ENCODE measurements at regions not wholly inside any gene's neighbourhood (a gene's known extent, or its start where the extent isn't known, plus 50 kb on each side); places are given as distances from the start of the nearest gene placed in this dataset.

DNA sequence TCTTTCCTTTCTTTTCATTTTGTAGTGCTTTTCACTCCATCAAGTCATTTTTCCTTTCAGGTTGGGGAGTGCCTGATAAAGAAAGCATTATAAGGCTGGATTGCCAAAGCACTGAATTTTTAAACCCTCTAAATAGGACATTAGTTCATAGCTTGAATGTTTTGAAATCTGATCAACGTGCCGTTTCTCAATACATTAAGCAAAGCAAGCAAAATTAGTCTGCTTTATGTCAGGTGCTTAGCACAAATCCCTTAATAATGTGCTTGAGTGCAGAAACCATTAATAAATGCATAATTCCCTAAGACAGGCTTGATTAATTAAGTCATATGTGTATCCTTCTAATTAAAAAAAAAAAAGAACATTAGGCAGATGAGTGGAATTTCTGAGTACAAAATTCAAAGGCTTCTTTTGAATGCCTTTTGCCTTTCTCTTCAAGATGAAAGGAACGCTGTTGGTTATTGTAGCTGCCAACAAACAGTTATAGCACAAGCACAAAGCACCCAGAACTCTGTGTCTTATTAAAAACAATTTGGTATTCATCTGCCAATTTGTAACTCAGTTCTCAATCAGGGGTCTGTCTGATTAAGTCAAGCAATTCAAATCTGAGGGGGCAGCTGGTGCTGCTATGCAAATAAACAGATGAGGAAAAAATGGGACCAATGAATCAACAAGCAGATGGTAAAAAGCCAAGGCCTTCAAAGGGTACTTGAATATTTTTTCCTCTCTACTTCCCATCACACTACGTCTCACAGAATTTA, 233.7 kb downstream of the TLE1 start:
- no peaks in the 10 kb centered on the region for H3K79me1 ChIP-seq (ENCODE audit: insufficient read depth, low read depth, low read length, poor library complexity, severe bottlenecking)
- no peak overlapping the region for H4K91ac ChIP-seq (ENCODE audit: insufficient read length, low read depth, low read length)
- no peaks in the 10 kb centered on the region for H3K27me3 Mint-ChIP-seq (ENCODE audit: low read depth)
- H3K9me3 Mint-ChIP-seq = no peaks in the 10 kb centered on the region
- H3K23me2 ChIP-seq (ENCODE audit: insufficient read length, low read depth, low read length, poor library complexity, severe bottlenecking) = no peaks in the 10 kb centered on the region
- H3K4me1 ChIP-seq (ENCODE audit: insufficient read depth, low read length) = no peaks in the 10 kb centered on the region
- H2BK15ac ChIP-seq (ENCODE audit: low read depth, low read length) = no peak overlapping the region
- no peak overlapping the region for H3K4me3 Mint-ChIP-seq
- H3K9ac ChIP-seq (ENCODE audit: extremely low read depth, insufficient read length, low read length) = no peak overlapping the region
- no peak for DNase-seq
- H3K27ac Mint-ChIP-seq = no peak overlapping the region
- no peak overlapping the region for H2AK5ac ChIP-seq (ENCODE audit: insufficient read length, low read length)
- no peak overlapping the region for H3K14ac ChIP-seq (ENCODE audit: insufficient read depth, low read length)
- no peak overlapping the region for H3K4me2 ChIP-seq (ENCODE audit: insufficient read depth, insufficient read length, low read length)
- H2BK20ac ChIP-seq (ENCODE audit: low read depth, low read length, poor library complexity, severe bottlenecking) = no peak overlapping the region
- H3K9me3 ChIP-seq (ENCODE audit: control insufficient read depth, low read depth, low read length) = no peaks in the 10 kb centered on the region
- H2AFZ ChIP-seq (ENCODE audit: low read length) = no peak overlapping the region
- no peaks in the 10 kb centered on the region; the same call in 1 of the 2 replicates for H3K79me2 ChIP-seq (ENCODE audit: insufficient read depth, low read length)
- H3K4ac ChIP-seq (ENCODE audit: low read depth, low read length) = no peak overlapping the region
- no peaks in the 10 kb centered on the region for H4K20me1 ChIP-seq (ENCODE audit: control insufficient read depth, insufficient read depth, insufficient read length)
- H4K8ac ChIP-seq (replicated peaks; ENCODE audit: insufficient read length, low read depth, low read length) = no peak overlapping the region
- H2BK12ac ChIP-seq (ENCODE audit: insufficient read length, low read depth, low read length) = no peak overlapping the region
- no peak overlapping the region for H3K18ac ChIP-seq (ENCODE audit: insufficient read length, low read depth, low read length)
- H3K27ac ChIP-seq (ENCODE audit: insufficient read length, low read depth, low read length) = no peak overlapping the region
- TF ChIP-seq, protein P1, sequence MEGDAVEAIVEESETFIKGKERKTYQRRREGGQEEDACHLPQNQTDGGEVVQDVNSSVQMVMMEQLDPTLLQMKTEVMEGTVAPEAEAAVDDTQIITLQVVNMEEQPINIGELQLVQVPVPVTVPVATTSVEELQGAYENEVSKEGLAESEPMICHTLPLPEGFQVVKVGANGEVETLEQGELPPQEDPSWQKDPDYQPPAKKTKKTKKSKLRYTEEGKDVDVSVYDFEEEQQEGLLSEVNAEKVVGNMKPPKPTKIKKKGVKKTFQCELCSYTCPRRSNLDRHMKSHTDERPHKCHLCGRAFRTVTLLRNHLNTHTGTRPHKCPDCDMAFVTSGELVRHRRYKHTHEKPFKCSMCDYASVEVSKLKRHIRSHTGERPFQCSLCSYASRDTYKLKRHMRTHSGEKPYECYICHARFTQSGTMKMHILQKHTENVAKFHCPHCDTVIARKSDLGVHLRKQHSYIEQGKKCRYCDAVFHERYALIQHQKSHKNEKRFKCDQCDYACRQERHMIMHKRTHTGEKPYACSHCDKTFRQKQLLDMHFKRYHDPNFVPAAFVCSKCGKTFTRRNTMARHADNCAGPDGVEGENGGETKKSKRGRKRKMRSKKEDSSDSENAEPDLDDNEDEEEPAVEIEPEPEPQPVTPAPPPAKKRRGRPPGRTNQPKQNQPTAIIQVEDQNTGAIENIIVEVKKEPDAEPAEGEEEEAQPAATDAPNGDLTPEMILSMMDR (conservative IDR thresholded peaks at IDR 0.05) = no peak
- H4K5ac ChIP-seq (ENCODE audit: insufficient read length, low read depth, low read length) = no peak overlapping the region
- WGBS (ENCODE audit: extremely low coverage, insufficient read length, low lambda C conversion rate) = no CpG with 5 or more reads among the region's 4 CpGs
- no peaks in the 10 kb centered on the region for H3K36me3 Mint-ChIP-seq (ENCODE audit: insufficient read depth in 1 of 3, low read depth in 3 of 3)
- H3T11ph ChIP-seq (ENCODE audit: low read length) = no peak overlapping the region
- no peak overlapping the region for H3K56ac ChIP-seq (ENCODE audit: insufficient read length, low read depth, low read length)
- no peaks in the 10 kb centered on the region for H3K4me1 Mint-ChIP-seq
- H3K23ac ChIP-seq (ENCODE audit: insufficient read length, low read depth, low read length) = no peak overlapping the region
- H3K27me3 ChIP-seq (ENCODE audit: insufficient read depth, low read length) = no peaks in the 10 kb centered on the region
- no peak overlapping the region for H2BK5ac ChIP-seq (ENCODE audit: insufficient read length, low read length)
- H2BK120ac ChIP-seq (ENCODE audit: low read depth, low read length, poor library complexity, severe bottlenecking) = no peak overlapping the region

Measured in H9 (cell line).